ENCODE measurements at regions not wholly inside any gene's neighbourhood (a gene's known extent, or its start where the extent isn't known, plus 50 kb on each side); places are given as distances from the start of the nearest gene placed in this dataset.

- no peak for TF ChIP-seq EZH2 (IDR thresholded peaks at IDR 0.05; ENCODE audit: borderline replicate concordance)
- TF ChIP-seq CTCF (IDR thresholded peaks at IDR 0.05; ENCODE audit: poor library complexity): no peak
- TF ChIP-seq EZH2phosphoT487 (IDR thresholded peaks at IDR 0.05; ENCODE audit: low read depth, severe bottlenecking, unreplicated experiment): no peak
These were observed 1176.9 kb upstream of the NUDT12 start for GRCh38 chr5:104739503-104739902.
